ENCODE measurements at regions not wholly inside any gene's neighbourhood (a gene's known extent, or its start where the extent isn't known, plus 50 kb on each side); places are given as distances from the start of the nearest gene placed in this dataset.
"Not testable (repeated sequence)": the region's sequence is repeated elsewhere in the genome, so short reads cannot be mapped to it uniquely, and the experiment has no call there.

DNA sequence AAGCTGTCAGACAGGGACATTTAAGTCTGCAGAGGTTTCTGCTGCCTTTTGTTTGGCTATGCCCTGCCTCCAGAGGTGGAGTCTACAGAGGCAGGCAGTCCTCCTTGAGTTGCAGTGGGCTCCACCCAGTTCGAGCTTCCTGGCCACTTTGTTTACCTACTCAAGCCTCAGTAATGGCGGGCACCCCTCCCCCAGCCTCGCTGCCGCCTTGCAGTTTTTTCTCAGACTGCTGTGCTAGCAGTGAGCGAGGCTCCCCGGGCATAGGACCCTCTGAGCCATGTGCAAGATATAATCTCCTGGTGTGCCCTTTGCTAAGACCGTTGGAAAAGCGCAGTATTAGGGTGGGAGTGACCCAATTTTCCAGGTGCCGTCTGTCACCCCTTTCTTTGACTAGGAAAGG is 2223.8 kb upstream of the RAG2 start:
- H3K4me1 Mint-ChIP-seq; ATAC-seq (replicated peaks); H3K4me3 Mint-ChIP-seq; H3K27ac Mint-ChIP-seq; H3K27me3 Mint-ChIP-seq; H3K36me3 Mint-ChIP-seq (ENCODE audit: low read depth): not testable (repeated sequence)
- H3K9me3 Mint-ChIP-seq: peaks cover 22% of the 10 kb centered on the region

DNA sequence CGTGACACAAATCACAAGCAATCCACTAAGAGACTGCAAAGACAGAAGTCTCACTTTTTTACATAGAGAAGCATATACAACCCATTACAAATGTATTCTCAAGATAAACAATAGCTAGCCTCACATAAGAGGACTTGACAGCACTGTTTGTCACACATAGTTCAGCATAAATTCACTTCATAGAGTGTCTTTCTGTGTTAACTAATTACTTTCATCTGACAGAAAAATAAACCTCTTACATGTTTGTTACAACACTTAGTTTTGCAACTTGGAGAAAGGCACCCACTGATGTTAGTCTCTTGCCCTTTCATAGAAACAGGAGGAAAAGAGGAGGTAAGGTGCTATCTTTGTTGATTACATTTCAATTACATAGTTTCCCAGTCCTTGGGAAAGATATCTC is 2221.9 kb upstream of the RAG2 start:
- Mint-ChIP-seq H3K27ac (no peak overlapping the region), H3K4me1 (no peaks in the 10 kb centered on the region), H3K9me3 (peaks cover 11% of the 10 kb centered on the region), H3K36me3 (ENCODE audit: low read depth) (no peaks in the 10 kb centered on the region), H3K4me3 (no peak overlapping the region), H3K27me3 (no peaks in the 10 kb centered on the region)
- no peak for ATAC-seq (replicated peaks)

DNA sequence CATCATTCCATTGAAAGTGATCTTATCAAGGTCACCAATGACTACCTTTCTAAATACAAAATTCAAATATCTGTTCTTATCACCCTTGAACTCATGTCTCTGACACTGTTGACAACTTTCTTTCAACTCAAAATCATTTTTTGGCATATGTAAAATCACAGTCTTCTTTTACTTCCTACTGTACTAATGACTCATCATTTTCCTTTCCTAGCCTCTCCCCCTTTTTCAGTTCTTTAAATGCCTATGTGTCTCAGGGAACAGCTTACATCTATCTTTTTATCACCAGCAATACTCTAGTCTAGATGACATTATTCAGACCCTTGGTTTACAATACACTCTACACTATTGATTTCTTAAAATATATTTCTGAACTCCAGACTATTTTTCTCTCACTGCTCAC is 2220.7 kb upstream of the RAG2 start:
- Mint-ChIP-seq H3K9me3 (peaks cover 7% of the 10 kb centered on the region), H3K4me3 (no peak overlapping the region), H3K27ac (no peak overlapping the region), H3K36me3 (ENCODE audit: low read depth) (no peaks in the 10 kb centered on the region), H3K4me1 (no peaks in the 10 kb centered on the region), H3K27me3 (no peaks in the 10 kb centered on the region)
- ATAC-seq (replicated peaks): no peak

DNA sequence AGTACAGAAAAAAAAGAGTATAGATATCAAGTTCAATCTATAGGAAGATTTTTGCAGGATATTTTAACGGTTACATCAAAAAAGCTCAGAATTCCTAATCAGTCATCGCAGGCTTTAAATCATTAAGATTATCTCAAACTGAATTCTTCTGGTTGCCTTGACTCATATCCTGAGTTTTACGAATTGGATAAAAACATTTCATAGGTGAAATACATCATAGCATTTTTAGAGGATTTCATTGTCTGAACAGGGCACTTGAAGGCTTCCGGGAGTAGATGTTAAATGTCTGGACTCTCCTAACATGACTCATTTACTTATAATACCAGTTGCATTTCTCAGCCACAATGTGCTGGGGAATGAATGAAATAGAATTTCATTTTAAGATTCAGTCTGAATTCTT is 2216.6 kb upstream of the RAG2 start:
- no peak for ATAC-seq (replicated peaks)
- Mint-ChIP-seq H3K36me3 (ENCODE audit: low read depth) (no peaks in the 10 kb centered on the region), H3K4me3 (no peak overlapping the region)

DNA sequence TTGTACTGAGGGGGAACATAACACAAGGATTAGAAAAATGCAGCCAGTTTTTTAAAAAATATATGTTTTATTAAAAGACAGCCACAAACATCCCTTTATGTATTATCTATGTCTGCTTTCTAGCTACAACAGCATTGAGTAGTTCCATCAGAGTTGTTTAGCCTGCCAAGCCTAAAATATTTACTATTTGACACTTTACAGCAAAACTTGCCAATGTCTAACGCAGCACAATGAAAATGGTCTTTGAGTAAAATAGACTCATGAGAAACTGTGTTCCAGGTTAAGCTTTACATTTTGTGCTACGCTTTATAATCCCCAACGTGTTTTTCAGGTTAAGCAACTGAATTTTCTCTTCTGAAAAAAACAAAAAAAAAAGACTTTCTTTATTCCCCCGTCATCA is 2211.5 kb upstream of the RAG2 start:
- Mint-ChIP-seq H3K4me1 (no peaks in the 10 kb centered on the region), H3K27me3 (no peaks in the 10 kb centered on the region), H3K36me3 (ENCODE audit: low read depth) (no peaks in the 10 kb centered on the region), H3K9me3 (peaks cover 16% of the 10 kb centered on the region), H3K4me3 (no peak overlapping the region), H3K27ac (no peak overlapping the region)
- no peak for ATAC-seq (replicated peaks)

More for the DNA sequence above, 2216.6 kb upstream of the RAG2 start:
- Mint-ChIP-seq H3K27ac (no peak overlapping the region), H3K27me3 (no peaks in the 10 kb centered on the region), H3K9me3 (peaks cover 21% of the 10 kb centered on the region), H3K4me1 (no peaks in the 10 kb centered on the region)

DNA sequence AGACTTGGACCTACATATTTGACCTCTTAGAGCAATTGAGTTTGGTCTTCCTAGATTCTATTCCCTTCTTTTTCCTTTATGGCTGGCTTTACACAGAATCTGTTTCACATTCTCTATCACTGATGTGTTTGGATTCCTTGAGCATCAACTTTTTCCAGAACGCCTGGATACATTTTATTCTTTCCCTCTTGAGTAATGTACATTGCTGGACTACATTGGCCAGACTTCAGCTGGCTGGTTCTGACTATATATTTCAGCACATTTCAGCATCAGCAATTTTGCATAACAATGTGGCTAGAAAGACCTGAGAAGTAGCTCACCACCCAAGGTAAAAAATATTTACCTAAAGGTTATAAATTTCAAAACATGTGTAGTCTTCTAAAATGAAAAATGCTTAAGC is 2198.2 kb upstream of the RAG2 start:
- H3K4me1 Mint-ChIP-seq: no peaks in the 10 kb centered on the region
- H3K36me3 Mint-ChIP-seq (ENCODE audit: low read depth): no peaks in the 10 kb centered on the region
- no peaks in the 10 kb centered on the region for H3K27me3 Mint-ChIP-seq
- no peak for ATAC-seq (replicated peaks)
- no peak overlapping the region for H3K27ac Mint-ChIP-seq
- H3K9me3 Mint-ChIP-seq: peaks cover 3% of the 10 kb centered on the region
- H3K4me3 Mint-ChIP-seq: no peak overlapping the region

DNA sequence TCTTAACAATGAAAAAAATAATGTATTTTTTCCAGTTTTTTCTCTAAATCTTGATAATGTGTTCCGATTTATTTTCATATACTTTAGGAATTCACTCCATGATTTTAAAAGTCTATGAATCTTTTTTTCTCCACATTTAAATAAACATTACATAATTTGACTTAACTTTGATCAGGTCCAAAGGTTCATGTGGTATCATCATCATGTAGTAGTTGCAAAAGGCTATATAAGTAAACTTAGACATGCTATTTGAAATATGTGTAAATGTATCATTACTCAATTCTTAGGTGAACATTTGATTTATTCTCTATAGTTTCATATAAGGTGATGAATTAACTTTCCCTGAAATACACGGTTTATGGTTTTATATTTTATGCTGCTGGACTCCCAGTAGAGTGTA is 2197.0 kb upstream of the RAG2 start:
- Mint-ChIP-seq H3K4me3 (no peak overlapping the region), H3K27me3 (no peaks in the 10 kb centered on the region), H3K27ac (no peak overlapping the region), H3K36me3 (ENCODE audit: low read depth) (no peaks in the 10 kb centered on the region), H3K9me3 (peaks cover 3% of the 10 kb centered on the region), H3K4me1 (no peaks in the 10 kb centered on the region)
- no peak for ATAC-seq (replicated peaks)

DNA sequence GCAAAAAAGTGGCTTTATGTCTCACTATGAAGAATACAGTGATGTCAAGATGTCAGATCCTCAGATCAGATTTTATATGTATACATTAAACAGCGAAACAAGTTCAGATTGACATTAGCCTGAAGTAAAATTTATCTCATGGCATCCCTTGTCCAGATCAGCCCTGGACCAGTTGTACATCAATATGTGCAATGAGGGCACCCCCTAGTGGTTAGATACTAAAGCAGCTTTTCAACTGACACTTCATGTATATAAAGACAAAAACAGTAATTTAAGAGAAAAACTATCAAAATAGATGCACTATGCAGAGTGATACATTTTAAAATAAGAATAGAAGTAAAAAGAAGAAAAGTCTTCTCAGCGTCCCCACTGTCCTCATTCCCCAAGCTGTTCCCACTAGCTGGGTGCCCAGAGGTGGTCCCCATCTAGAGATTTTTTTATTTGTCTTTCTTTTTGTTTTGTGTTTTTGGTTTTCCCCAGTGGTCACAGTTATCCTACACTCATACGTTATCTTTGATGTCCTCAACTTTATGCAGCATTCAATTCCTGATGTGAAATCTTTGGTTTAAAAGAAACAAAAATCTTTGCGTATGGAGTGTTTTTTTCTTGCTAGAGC is 2193.4 kb upstream of the RAG2 start:
- Mint-ChIP-seq H3K27ac (no peak overlapping the region), H3K36me3 (ENCODE audit: low read depth) (no peaks in the 10 kb centered on the region), H3K9me3 (no peaks in the 10 kb centered on the region), H3K4me3 (no peak overlapping the region), H3K4me1 (no peaks in the 10 kb centered on the region), H3K27me3 (no peaks in the 10 kb centered on the region)
- no peak for ATAC-seq (replicated peaks)

DNA sequence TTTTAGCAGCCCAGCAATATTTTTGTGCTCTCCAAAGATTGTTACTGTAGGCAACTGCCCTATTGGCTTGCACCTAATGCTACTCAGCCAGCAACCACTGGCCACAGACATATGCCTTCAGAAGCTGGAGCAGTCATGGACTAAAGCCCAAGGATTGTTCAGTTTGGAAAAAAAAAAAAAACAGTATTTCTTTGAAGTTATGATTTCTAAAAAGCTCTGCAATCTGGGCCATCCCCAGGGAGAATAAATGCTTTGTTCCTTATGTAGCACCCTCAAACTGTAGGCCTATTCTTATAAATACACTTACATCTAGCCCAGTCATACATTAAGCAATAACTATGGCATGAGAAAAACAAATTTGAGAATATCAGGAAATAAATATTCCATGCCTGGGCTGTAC is 2190.5 kb upstream of the RAG2 start:
- Mint-ChIP-seq H3K36me3 (ENCODE audit: low read depth) (no peaks in the 10 kb centered on the region), H3K27me3 (no peaks in the 10 kb centered on the region), H3K27ac (no peak overlapping the region), H3K9me3 (peaks cover 11% of the 10 kb centered on the region), H3K4me1 (no peaks in the 10 kb centered on the region), H3K4me3 (no peak overlapping the region)
- ATAC-seq (replicated peaks): no peak

DNA sequence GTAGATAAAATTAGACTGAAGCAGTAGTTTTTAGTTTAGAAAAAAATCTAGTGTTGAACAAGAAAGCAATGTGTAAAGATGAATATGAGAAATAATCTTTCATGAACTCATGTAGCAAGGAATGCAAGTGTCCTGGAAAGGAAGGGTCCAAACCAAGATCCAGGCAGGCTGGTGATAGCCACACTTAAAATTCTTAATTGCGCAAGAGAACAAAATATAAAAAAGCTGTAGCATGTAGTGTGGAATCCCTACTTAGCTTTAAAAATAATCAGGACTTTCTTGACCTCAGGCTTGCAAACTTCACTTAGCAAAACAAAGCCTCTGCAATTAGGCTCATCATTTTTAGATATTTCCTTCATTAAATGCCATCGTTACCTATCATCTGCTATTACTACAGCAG is 2186.1 kb upstream of the RAG2 start:
- H3K4me3 Mint-ChIP-seq: no peak overlapping the region
- H3K27ac Mint-ChIP-seq: no peak overlapping the region
- no peaks in the 10 kb centered on the region for H3K27me3 Mint-ChIP-seq
- no peaks in the 10 kb centered on the region for H3K4me1 Mint-ChIP-seq
- no peaks in the 10 kb centered on the region for H3K36me3 Mint-ChIP-seq (ENCODE audit: low read depth)
- no peak for ATAC-seq (replicated peaks)
- H3K9me3 Mint-ChIP-seq: peaks cover 19% of the 10 kb centered on the region

DNA sequence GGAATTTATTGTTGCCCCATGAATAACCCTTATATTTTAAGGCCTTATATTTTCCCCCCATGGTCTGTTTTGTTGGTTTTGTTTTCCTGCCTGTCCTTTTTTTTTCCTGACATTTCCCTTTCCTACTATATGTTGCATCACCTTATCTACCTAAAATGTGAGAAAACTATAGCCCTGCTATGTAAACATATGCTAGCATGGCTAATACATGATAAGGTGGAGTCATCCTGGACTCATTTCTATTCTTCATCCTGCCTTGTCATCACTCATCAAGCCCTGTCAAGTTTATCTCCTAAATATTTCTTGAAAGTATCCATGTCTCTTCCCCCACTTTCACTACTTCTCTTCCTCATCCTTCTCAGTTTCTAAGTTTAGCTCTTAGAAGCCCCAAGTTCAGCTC is 2168.8 kb upstream of the RAG2 start:
- Mint-ChIP-seq H3K27me3 (no peaks in the 10 kb centered on the region), H3K36me3 (ENCODE audit: low read depth) (no peaks in the 10 kb centered on the region), H3K4me3 (no peak overlapping the region), H3K9me3 (peaks cover 15% of the 10 kb centered on the region), H3K27ac (no peak overlapping the region), H3K4me1 (no peaks in the 10 kb centered on the region)
- no peak for ATAC-seq (replicated peaks)

DNA sequence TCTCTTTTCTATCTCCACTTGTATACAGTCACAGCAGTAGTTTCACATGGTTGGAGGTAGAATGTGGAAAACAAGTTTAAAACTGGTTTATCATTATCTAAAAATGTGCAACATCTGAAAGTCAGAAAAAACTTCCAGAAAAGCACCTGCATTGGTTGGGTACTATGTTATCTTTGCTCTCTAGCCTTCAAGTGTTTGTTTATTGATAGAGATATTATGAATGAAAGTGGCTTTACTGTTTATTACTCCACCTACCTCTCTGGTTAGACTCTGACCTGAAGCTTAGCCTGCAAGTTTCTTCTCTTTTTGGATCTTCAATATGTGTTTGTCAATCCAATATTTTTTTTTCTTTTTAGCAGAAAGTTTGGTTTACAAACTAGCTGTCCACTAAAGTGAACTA is 2161.4 kb upstream of the RAG2 start:
- Mint-ChIP-seq H3K27me3 (no peaks in the 10 kb centered on the region), H3K27ac (no peak overlapping the region), H3K36me3 (ENCODE audit: low read depth) (no peaks in the 10 kb centered on the region), H3K9me3 (no peaks in the 10 kb centered on the region), H3K4me3 (no peak overlapping the region), H3K4me1 (no peaks in the 10 kb centered on the region)
- ATAC-seq (replicated peaks): no peak

DNA sequence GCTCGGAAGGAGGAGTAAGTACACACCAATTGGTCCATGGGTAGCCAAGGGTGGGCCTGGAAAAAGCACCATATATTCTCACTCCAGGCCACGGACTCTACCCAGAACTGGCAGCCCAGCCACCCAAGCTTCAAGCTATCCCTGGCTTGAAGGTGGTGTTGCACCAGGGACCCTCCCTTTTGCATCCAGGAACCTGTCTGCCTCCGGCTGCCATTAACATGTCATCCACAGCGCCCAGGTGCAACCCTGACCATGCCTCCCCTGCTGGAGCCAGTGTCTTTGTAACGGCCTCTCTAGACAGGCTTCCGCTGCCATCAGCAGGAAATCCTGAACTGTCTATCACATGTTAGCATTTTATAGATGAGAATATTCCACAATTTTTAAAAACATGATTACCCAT is 2158.5 kb upstream of the RAG2 start:
- Mint-ChIP-seq H3K9me3 (peaks cover 3% of the 10 kb centered on the region), H3K36me3 (ENCODE audit: low read depth) (no peaks in the 10 kb centered on the region), H3K4me1 (no peaks in the 10 kb centered on the region), H3K27me3 (no peaks in the 10 kb centered on the region), H3K4me3 (no peak overlapping the region), H3K27ac (no peak overlapping the region)
- no peak for ATAC-seq (replicated peaks)

DNA sequence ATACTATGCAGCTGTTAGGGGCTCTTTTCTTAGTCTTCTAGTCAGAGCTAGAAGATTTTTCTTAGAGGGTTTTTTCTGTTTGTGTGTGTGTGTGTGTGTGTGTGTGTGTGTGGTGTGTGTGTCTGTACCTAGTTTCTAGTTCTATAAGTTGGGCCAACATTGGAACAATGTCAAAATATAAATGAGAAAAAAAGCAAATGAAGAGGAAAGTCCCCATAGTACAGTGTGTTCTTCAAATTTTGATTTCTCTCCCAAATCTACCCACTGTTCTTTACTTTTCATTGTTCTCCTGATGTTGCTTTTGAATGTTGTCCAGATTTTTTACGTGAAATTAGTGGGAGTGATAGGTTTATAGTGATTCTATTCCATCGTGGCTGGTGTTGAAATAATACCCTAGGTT is 2153.4 kb upstream of the RAG2 start:
- Mint-ChIP-seq H3K27ac (no peak overlapping the region), H3K9me3 (peaks cover 8% of the 10 kb centered on the region), H3K4me3 (no peak overlapping the region), H3K36me3 (ENCODE audit: low read depth) (no peaks in the 10 kb centered on the region), H3K4me1 (no peaks in the 10 kb centered on the region), H3K27me3 (no peaks in the 10 kb centered on the region)
- no peak for ATAC-seq (replicated peaks)

DNA sequence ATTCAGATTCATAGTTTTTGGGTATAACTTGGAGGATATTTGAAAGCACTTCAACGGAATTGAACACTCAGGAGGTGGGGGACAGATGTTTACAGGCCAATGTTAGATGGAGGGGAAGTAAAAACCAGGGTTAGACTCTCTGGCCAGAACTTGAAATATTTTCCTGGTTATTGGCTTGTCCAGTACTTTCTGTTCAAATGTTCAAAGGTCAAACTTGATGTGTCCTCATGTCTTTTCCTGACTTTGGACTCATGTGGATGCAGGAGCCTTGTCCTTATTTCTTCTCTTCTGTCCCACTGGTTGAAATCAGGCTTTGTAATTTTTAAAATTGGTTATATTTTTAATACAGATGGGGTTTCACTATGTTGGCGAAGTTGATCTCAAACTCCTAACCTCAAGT is 2148.5 kb upstream of the RAG2 start:
- H3K4me3 Mint-ChIP-seq; H3K9me3 Mint-ChIP-seq; H3K27ac Mint-ChIP-seq; H3K4me1 Mint-ChIP-seq; H3K27me3 Mint-ChIP-seq; ATAC-seq (replicated peaks); H3K36me3 Mint-ChIP-seq (ENCODE audit: low read depth): not testable (repeated sequence)

DNA sequence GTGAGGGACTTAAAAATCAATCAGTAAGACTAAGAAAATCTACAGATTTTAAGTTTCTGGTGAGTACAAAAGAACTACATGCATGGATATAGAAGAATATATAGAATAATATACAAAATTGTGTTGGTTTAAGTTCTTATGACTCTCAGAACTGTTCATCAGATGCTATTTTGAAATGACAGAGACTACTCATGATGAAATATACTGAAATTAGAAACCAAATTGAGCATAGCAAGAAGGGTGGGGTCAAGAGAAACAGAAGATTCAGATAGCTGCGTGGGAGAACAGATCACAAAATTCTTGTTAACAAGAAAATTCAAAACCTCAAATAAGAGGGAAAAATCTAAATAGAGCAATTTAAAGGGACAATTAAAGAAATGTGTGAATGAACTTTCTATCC is 2125.3 kb upstream of the RAG2 start:
- no peak overlapping the region for H3K4me3 Mint-ChIP-seq
- H3K27me3 Mint-ChIP-seq: no peaks in the 10 kb centered on the region
- H3K36me3 Mint-ChIP-seq (ENCODE audit: low read depth): no peaks in the 10 kb centered on the region
- H3K9me3 Mint-ChIP-seq: peaks cover 17% of the 10 kb centered on the region
- no peaks in the 10 kb centered on the region for H3K4me1 Mint-ChIP-seq
- no peak for ATAC-seq (replicated peaks)
- H3K27ac Mint-ChIP-seq: no peak overlapping the region

Measured in activated T-helper 17 cell treated with anti-CD3 and anti-CD28 coated beads, Interleukin-2, amount 50 U/mL, for 72 hours (primary cell).